ENCODE measurements at regions not wholly inside any gene's neighbourhood (a gene's known extent, or its start where the extent isn't known, plus 50 kb on each side); places are given as distances from the start of the nearest gene placed in this dataset.

GRCh38 chr6:95244751-95245150, 332.6 kb upstream of the MANEA start:
- TF ChIP-seq REST (IDR thresholded peaks at IDR 0.05; ENCODE audit: insufficient read depth in 1 of 2, low read depth in 2 of 2, low read length in 2 of 2), result no peak
- TF ChIP-seq FOXP2 (optimal IDR thresholded peaks at IDR 0.05; ENCODE audit: borderline replicate concordance, extremely low read depth, extremely low read length, insufficient read depth), result no peak
- no peak for TF ChIP-seq SIN3A (IDR thresholded peaks at IDR 0.05; ENCODE audit: borderline replicate concordance, insufficient read depth, low read length)
- TF ChIP-seq POLR2AphosphoS5 (IDR thresholded peaks at IDR 0.05; ENCODE audit: low read depth, low read length), result no peak
- no peak for TF ChIP-seq TAF1 (IDR thresholded peaks at IDR 0.05; ENCODE audit: borderline replicate concordance, insufficient read depth, low read length)

- TF ChIP-seq POLR2AphosphoS5 (IDR thresholded peaks at IDR 0.05; ENCODE audit: low read depth, low read length) (no peak), REST (IDR thresholded peaks at IDR 0.05; ENCODE audit: insufficient read depth in 1 of 2, low read depth in 2 of 2, low read length in 2 of 2) (no peak), SIN3A (IDR thresholded peaks at IDR 0.05; ENCODE audit: borderline replicate concordance, insufficient read depth, low read length) (no peak), FOXP2 (optimal IDR thresholded peaks at IDR 0.05; ENCODE audit: borderline replicate concordance, extremely low read depth, extremely low read length, insufficient read depth) (no peak), TAF1 (IDR thresholded peaks at IDR 0.05; ENCODE audit: borderline replicate concordance, insufficient read depth, low read length) (no peak)
Measured at GRCh38 chr6:95248499-95248898, 328.8 kb upstream of the MANEA start.

- TF ChIP-seq FOXP2 (optimal IDR thresholded peaks at IDR 0.05; ENCODE audit: borderline replicate concordance, extremely low read depth, extremely low read length, insufficient read depth) (no peak), REST (IDR thresholded peaks at IDR 0.05; ENCODE audit: insufficient read depth in 1 of 2, low read depth in 2 of 2, low read length in 2 of 2) (no peak), TAF1 (IDR thresholded peaks at IDR 0.05; ENCODE audit: borderline replicate concordance, insufficient read depth, low read length) (no peak), SIN3A (IDR thresholded peaks at IDR 0.05; ENCODE audit: borderline replicate concordance, insufficient read depth, low read length) (no peak), POLR2AphosphoS5 (IDR thresholded peaks at IDR 0.05; ENCODE audit: low read depth, low read length) (no peak)
Measured at GRCh38 chr6:95249175-95249574, 328.2 kb upstream of the MANEA start.

GRCh38 chr6:95249661-95250060, 327.7 kb upstream of the MANEA start:
- TF ChIP-seq FOXP2 (optimal IDR thresholded peaks at IDR 0.05; ENCODE audit: borderline replicate concordance, extremely low read depth, extremely low read length, insufficient read depth) (no peak), POLR2AphosphoS5 (IDR thresholded peaks at IDR 0.05; ENCODE audit: low read depth, low read length) (no peak), TAF1 (IDR thresholded peaks at IDR 0.05; ENCODE audit: borderline replicate concordance, insufficient read depth, low read length) (no peak), REST (IDR thresholded peaks at IDR 0.05; ENCODE audit: insufficient read depth in 1 of 2, low read depth in 2 of 2, low read length in 2 of 2) (no peak)

- TF ChIP-seq TAF1 (IDR thresholded peaks at IDR 0.05; ENCODE audit: borderline replicate concordance, insufficient read depth, low read length) (no peak), REST (IDR thresholded peaks at IDR 0.05; ENCODE audit: insufficient read depth in 1 of 2, low read depth in 2 of 2, low read length in 2 of 2) (no peak), POLR2AphosphoS5 (IDR thresholded peaks at IDR 0.05; ENCODE audit: low read depth, low read length) (no peak), FOXP2 (optimal IDR thresholded peaks at IDR 0.05; ENCODE audit: borderline replicate concordance, extremely low read depth, extremely low read length, insufficient read depth) (no peak), SIN3A (IDR thresholded peaks at IDR 0.05; ENCODE audit: borderline replicate concordance, insufficient read depth, low read length) (no peak)
Measured at GRCh38 chr6:95263840-95264239, 313.5 kb upstream of the MANEA start.
